ENCODE measurements at regions not wholly inside any gene's neighbourhood (a gene's known extent, or its start where the extent isn't known, plus 50 kb on each side); places are given as distances from the start of the nearest gene placed in this dataset.

- TF ChIP-seq CTCF (IDR thresholded peaks at IDR 0.05; ENCODE audit: low read length) (no peak), EZH2phosphoT487 (IDR thresholded peaks at IDR 0.05; ENCODE audit: low read length) (no peak)
Measured at GRCh38 chr2:2765839-2766495, 434.9 kb upstream of the MYT1L start.

Data from MM.1S (cell line).